NCI-H524 treated with DMSO at 0.1 percent for 48 hours (cell line): ENCODE measurements at regions not wholly inside any gene's neighbourhood (a gene's known extent, or its start where the extent isn't known, plus 50 kb on each side); places are given as distances from the start of the nearest gene placed in this dataset.
"Not testable (repeated sequence)": the region's sequence is repeated elsewhere in the genome, so short reads cannot be mapped to it uniquely, and the experiment has no call there.

ENCODE experiments used
- DNase-seq: peaks from one replicate; lab custom pipeline; 2025; lab: John Stamatoyannopoulos, UW

DNA sequence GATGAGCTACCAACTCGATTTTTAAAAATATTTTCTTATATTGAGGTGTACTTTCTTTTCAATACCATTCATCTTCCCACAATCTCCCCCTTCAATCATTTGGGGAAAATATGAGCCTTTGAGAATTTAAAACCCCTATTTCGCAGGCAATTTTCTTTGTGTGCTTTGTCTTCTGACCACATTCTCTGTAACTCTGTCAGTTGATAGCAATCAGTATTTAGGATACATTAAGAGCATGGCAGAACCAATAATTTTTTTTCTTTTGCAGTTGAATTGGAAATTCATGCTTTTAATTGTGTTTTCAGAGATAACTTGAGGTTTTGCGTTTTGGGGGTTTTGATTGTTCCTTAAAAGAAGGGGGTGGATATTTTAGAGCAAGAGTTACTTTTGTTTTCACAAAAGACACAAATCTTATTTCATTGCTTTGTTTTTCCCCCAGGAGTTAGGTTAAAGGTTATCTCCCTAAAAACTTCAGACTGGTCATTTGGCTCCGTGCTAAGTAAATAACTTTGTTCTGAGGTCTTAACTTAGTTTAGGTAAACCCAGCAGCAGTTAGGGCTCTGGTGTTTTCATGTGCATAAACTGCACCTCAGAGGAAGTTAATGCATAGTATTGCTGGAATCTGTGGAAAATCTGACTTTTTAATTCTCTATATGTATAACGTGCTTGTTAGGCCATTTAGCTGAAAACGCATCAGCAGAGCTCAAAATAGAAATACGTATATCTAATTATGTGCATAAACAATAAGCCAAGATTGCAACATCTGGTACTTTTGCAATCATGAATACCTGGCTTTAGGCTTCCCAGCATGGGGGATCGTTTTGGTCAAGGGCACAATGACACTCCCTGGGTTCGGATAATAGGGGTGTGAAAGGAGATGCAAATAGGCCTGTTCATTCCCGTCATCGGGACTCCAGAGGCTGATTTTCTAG lies 676.4 kb upstream of the ANKRD30A start:
- DNase-seq: no peak

DNA sequence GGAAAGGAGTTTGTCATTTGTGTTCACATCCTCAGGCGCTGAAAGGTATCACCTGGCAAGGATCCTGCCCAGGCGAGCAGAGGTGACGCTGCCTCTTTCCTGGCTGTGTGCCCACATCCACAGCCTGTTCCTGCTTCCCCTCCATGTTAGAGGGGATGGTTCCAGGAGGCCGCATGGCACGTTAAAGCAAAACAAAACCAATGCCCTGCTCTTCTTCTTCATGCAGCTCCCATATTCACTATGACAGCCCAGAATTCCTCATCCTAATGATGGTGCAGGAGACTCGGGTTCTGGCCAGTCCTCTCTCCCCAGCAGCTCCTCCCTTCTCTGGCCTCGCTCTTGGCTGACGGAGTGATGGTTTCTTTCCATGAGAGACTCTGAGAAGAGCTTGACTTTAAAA lies 678.5 kb upstream of the ANKRD30A start:
- DNase-seq: no peak

DNA sequence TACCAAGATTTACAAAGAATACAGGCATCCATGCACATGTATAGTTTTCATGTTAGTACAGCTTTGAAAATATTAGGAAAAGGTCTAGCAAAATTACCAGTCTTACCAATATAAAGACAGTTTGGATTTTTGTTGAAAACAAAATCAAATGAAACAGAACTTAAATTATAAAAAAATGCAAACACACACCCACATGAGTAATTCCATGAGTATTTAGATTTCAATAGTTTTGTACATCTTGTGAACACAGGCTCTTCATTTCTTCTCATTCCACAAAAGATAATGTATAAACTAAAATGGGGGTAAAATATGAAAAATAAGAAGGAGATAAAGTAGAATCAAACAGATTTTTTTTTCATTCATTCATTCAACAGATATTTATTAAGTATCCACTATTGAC lies 682.2 kb upstream of the ANKRD30A start:
- DNase-seq: no peak

DNA sequence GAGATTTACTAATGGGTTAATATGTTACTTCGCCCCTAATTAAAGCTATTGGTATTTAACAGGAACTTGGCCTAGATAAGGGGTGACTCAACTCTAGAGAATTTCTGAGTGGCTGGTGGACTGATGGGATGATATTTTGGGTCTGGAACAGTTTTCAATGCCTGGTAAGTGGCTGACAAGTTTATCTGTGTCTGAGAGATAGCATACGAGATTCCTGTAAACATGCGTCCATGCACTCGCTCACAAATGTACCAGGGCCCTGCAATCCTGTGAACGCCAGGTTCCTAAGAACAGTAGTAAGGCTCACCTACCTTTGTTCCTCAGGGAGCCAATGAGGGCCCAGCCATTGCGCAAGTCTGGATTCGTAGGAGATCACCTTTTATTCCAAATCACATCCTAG lies 683.8 kb upstream of the ANKRD30A start:
- DNase-seq: no peak

DNA sequence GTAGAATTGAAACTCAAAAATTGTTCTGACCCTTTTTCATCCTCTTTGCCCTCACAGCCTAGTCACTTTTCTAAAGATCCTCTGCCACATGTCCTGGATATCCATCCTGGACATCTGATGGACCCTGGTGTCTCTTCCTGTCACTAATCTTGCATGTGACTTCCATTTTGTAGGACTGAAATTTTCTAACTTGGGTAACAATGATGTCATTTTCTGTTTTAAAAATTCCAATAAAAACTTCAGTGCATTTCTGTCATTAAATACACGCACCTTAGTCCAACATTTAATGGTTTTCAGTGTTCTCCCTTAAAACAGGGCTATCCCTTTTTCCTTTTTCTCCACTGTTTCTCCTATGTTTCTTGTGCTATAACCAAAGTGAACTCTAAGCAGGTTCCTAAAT lies 684.9 kb upstream of the ANKRD30A start:
- DNase-seq: no peak

DNA sequence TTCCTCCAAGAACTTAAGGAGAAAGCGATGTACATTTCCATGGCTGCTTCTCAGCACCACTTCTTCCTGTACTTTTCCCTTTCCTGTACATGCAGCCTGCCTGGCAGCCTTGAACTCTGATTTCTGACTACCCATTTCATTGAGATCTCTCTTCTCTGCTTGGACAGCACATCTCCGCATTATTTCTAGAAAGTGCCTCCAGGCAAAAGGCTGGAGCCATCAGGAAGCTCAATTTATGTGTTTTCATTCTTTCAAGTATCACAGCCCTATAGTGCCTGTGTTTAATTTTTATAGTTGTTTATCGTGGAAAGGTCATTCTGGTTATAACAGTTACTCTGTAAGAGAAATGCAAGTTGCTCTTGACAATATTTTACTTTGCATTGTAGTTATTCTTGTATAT lies 688.0 kb upstream of the ANKRD30A start:
- DNase-seq: no peak

DNA sequence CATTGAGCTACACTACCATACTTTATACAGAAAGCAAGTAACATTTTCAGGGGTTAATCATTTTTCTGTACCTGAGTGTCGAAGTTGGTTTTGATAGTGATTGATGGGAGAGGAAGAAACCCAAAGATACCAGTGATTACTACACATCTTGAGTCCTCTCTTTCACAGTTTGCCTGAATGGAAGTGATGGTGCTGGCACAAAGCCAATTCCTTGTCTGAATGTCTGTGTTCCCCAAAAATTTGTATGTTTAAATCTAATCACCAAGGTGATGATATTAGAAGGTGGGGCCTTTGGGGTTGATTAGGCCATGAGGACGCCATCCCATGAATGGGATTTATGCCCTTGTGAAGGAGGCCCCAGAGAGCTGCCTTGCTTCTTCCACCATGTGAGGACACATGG lies 696.9 kb upstream of the ANKRD30A start:
- DNase-seq: no peak

DNA sequence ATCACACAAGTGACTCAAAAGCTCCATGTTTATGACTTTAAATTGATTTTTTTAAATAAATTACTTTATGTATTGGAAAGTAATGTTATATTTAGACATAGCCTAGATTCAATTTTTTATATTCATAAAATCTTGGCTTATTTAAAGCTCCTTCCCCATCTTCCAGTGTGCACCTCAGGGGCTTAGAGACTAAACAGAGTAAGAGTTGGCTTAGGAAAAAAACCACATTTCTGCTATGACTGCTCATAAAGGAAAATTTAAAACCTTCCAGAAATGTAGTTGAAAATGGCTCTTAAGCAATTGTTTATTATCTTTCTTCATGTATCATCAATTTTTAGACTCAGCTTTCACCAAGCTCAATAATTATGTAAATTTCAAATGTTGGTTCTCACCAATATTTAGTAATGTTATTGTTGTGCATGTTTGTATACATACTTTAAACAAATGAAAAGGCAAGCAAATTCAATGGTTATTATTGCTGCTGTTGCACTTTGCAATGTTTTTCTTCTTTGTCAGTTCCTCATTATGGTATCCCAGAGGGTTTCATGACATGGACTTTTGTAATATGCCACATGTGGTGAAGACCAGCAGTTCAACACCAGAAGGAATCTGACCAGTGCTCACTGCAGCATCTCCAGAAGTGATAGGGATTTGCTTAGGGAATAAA lies 700.1 kb upstream of the ANKRD30A start:
- no peak for DNase-seq

DNA sequence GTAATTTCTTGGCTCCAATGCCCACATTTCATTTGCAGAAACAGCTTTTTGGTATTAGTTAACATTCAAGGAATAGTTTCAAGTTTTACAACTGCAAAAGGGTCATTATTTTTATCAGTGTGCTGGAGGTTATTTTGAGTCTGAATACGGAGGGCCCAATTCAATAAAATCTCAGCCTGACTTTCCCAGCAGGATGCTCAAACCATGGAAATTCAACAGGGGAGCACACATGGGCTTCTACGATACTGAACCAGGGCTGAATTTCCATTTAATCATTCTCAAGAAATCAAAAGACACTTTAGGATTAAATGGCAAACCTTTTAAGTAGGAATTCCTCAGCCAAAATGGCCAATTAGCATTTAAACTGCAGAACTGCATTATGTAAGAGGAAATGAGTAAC lies 700.9 kb upstream of the ANKRD30A start:
- no peak for DNase-seq

DNA sequence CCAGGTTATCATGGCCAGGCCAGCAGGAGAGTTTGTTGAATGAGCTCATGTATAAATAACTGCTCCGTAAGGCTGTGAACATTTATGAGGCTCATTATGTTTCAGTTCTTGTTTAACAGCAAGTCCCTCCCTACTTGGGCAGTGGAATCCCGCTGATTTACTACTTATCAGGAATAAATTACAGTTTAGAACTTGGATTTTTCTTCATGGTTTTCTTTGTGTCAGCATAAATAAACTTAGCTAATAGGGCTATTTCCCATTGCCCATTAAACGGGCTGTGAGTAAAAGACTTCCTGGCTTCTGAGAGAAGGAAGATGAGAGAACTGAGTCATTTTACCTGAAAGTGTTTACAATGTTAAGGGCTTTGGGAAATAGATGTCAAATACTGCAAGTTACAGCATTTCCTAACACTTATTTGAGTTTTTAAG lies 701.6 kb upstream of the ANKRD30A start:
- no peak for DNase-seq

DNA sequence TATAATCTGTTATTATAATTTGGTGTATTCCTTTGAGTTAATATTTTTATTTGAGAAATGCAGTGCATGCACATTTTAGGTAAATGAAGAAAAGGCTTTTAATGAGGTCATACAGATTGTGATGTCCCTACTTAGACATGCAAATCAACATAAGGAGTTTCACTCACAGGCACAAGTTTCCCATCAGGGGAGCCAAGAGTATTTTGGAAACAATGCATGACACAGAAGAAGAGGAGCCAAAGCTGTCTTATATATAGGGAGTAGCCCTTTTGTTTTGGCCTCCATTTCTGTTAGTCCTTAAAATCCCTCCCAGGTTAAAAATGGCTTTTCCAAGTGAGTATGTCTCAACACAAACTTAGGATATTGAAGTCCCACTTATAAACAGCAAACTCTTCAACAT lies 703.4 kb upstream of the ANKRD30A start:
- no peak for DNase-seq

DNA sequence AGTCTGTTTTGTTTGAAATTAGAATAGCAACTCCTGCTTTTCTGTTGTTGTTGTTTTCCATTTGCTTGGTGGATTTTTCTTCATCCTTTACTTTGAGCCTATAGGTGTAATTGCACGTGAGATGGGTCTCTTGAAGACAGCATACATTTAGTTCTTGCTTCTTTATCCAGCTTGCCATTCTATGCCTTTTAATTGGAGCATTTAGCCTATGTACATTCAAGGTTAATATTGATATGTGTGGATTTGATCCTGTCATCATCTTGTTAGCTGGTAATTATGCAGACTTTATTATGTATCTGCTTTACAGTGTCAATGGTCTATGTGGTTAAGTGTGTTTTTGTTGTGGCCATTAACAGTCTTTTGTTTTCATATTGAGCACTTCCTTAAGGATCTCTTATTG lies 708.9 kb upstream of the ANKRD30A start:
- DNase-seq: no peak

DNA sequence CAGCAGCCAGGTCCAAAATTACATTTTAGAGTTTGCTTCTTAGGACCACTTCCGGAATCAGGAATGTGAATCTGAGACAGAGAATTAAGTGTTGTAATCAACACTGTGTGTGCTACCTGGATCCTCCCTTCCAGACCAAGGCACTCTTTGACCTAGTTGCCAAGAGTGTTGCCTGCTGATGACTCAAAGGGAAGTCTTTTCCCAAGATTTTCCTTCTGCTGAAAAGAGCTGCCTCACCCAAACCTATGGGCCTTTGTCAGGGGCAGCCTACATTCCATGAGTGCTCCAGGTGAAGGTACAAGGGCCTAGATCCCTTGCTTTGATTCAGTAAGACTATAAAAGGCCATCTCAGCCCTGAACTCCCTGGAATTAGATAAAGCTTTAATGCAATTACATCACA lies 712.5 kb upstream of the ANKRD30A start:
- no peak for DNase-seq

DNA sequence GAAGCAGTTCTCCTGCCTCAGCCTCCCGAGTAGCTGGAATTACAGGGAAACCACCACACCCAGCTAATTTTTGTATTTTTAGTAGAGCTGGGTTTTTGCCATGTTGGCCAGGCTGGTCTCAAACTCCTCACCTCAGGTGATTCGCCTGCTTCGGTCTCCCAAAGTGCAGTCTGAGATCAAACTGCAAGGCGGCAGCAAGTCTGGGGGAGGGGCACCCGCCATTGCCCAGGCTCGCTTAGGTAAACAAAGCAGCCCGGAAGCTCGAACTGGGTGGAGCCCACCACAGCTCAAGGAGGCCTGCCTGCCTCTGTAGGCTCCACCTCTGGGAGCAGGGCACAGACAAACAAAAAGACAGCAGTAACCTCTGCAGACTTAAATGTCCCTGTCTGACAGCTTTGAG lies 725.2 kb upstream of the ANKRD30A start:
- DNase-seq: not testable (repeated sequence)

DNA sequence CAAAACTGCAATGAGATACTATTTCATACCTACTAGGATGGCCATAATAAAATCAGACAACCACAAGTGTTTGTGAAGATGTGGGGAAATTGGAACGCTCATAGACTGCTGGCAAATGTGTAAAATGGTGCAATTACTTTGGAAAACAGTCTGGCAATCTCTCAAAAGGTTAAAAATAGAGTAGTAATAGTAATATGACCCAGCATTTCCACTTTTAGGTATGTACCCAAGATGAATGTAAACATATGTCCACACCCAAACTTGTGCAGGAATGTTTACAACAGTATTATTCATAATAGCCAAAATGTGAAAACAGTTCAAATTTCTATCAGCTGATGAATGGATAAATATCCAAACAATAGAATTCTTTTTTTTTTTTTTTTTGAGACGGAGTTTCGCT lies 731.6 kb upstream of the ANKRD30A start:
- DNase-seq: no peak

DNA sequence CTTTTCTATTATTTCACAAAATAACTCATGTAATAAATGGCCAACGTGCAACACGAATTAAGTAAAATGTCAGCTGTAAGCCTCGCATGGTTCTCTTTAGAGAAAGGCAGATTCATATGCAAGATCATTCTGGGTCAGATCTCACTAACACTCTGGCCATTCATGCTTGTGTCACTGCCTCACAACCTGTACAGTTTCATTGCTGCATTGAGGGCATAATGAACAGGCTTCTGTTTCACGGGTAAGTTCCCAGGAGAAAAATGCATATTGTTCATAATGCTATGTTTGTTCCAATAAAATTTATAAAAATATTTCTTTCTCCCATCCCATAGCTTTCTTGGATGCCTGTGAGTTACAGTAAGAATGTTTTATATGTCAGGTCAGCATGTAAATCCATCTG lies 734.0 kb upstream of the ANKRD30A start:
- no peak for DNase-seq

DNA sequence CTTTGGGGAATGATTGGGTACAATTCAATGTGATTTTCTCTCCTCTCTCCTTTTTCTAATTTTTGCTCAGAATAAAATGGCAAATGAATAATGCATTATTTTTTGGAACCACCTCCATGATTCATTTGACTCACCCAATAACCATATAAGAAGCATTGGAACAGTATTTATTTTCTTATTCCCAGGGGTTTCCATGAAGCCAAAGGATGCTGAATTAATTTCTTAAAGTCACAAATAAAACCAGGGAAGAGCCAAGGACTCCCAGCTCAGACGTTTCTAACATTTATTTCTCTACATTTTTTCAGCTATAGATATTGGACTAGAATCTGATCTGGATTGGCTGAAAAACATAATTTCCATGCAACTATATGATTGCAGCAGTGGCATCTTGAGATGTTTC lies 735.2 kb upstream of the ANKRD30A start:
- DNase-seq: no peak

DNA sequence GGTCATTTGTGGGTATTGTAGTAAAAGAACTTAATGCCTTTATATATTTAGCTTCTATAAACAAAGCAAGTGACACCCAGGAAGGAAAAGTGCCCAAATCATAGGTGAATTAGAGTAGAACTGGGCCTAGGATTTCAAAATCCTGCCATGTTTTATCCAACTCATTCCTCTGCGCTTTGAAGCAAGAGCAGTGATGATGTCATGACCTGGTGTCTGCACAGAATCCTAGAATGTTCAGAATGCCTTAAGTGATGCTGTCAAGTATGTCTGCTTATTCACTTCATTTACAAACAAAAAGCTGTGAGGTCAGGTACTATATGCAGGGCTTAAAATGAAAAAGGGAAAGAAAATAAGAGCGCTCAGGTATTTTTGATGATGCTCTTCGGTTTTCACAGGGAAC lies 737.2 kb upstream of the ANKRD30A start:
- no peak for DNase-seq

DNA sequence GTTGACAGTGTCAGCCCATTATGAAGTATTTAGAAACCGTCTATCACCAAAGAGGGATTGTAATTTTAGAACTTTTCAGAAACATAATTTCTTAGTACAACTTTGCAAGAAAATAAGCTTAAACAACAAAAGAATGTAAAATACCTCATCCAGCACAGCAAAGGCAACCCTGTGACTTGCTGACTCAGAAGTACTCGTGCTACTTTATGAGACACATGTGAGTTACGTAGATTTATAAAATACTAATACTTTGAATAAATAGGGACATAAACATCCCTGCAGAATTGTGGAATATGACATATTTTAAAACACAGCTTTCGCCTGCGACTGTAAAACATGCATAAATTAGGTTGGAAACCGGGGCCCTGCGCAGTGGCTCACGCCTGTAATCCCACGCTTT lies 739.7 kb upstream of the ANKRD30A start:
- DNase-seq: no peak

DNA sequence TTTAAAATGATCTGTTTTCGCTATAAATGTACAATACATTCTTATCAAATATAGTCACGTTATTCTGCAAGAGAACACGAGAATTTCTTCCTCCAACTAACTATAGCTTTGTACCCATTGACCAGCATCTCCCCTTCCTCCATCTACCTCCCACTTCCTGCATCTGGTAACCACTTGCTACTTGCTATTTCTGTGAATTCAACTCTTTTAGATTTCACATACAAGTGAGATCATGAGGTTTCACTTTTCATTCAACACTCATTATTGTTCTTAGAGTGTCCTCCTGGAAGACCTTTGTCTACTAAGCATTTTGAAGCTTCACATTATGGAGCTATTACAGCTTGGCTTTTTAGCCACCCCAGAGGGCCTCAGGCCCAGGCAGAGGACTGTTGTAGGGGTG lies 741.3 kb upstream of the FZD8 start:
- DNase-seq: no peak

DNA sequence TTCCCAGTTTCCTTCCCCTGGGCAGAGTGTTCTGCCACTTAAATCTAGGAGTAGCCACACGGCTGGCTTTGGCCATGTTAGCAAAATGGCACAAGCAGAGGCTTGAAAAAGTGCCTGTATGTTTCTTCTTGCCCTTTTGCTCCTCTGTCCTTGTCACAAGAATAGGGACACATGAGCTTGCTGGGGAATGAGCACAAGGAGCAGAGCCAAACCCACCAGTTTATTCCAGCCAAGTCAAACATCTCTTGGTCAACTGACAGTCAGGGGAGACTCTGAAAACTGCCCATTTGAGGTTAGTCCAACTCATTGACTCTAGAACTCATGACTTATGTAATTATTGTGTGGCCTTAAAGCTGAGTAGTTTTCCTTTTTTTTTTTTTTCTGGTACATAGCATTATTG lies 739.7 kb upstream of the FZD8 start:
- no peak for DNase-seq

DNA sequence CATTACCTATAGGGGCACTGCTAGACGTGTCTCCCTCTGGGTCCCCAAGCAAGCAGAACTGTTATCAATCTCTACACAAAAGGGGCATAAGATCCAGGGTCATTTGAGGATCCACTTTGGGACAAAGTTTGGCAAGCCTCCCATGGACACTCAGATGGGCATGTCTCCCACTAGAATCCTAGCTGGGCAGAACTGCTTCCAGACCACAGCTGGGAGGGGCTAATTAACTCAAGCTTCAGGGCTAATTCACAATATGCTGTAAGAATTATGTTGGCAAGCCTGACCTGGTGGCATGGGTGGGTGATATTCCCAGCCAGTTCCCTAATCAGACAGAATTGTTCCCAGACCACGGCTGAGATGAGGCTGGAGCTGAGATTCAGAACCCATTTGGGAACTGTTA lies 738.4 kb upstream of the FZD8 start:
- no peak for DNase-seq

DNA sequence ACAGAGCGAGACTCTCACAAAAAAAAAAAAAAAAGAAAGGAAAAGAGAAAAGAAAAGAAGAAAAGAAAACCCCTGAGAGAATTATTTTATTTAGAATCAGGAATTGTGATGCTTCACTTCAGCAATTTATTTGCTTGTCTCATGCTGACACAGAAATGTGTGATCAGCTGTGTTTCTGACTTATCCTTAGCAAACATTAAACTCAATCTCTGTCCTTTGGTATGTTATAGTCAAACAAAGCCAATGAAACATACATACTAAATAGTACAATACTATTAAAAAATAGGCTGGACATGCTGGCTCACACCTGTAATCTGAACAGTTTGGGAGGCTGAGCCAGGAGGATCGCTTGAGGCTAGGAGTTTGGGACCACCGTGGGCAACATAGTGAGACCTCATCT lies 733.0 kb upstream of the FZD8 start:
- DNase-seq: no peak
